ENCODE measurements at regions not wholly inside any gene's neighbourhood (a gene's known extent, or its start where the extent isn't known, plus 50 kb on each side); places are given as distances from the start of the nearest gene placed in this dataset.

DNA sequence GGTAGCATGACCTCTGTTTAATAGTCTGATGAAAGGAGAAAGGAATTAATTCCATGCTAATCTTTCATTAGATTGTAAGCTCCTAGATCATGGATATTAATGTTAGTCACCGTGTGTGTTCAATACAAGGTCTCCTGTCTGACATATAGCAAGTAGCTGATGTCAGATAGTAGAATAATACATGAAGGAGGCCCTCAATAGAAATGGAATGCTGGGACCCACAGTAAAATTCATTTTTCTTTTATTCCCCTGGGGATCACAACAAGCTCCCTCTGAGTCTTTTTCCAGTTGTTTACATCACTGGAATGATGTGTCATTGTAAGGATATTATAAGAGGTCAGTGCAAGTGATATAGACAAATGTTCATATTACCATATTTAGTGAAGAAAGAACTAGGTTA lies 240.3 kb upstream of the TRPC7 start:
- H3K27me3 ChIP-seq = no peaks in the 10 kb centered on the region
- ATAC-seq = no peak
- H3K27ac ChIP-seq = no peak overlapping the region
- H3K4me1 ChIP-seq = no peaks in the 10 kb centered on the region
- DNase-seq = no peak
- H3K4me3 ChIP-seq = no peak overlapping the region
- TF ChIP-seq, protein P1, sequence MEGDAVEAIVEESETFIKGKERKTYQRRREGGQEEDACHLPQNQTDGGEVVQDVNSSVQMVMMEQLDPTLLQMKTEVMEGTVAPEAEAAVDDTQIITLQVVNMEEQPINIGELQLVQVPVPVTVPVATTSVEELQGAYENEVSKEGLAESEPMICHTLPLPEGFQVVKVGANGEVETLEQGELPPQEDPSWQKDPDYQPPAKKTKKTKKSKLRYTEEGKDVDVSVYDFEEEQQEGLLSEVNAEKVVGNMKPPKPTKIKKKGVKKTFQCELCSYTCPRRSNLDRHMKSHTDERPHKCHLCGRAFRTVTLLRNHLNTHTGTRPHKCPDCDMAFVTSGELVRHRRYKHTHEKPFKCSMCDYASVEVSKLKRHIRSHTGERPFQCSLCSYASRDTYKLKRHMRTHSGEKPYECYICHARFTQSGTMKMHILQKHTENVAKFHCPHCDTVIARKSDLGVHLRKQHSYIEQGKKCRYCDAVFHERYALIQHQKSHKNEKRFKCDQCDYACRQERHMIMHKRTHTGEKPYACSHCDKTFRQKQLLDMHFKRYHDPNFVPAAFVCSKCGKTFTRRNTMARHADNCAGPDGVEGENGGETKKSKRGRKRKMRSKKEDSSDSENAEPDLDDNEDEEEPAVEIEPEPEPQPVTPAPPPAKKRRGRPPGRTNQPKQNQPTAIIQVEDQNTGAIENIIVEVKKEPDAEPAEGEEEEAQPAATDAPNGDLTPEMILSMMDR (IDR thresholded peaks at IDR 0.05) = no peak
- H3K36me3 ChIP-seq = no peaks in the 10 kb centered on the region
- intact Hi-C loops (cut with DNase I) = no loop called here
- H3K9me3 ChIP-seq = peaks cover 0 to 40% of the 10 kb centered on the region in 2 donors

DNA sequence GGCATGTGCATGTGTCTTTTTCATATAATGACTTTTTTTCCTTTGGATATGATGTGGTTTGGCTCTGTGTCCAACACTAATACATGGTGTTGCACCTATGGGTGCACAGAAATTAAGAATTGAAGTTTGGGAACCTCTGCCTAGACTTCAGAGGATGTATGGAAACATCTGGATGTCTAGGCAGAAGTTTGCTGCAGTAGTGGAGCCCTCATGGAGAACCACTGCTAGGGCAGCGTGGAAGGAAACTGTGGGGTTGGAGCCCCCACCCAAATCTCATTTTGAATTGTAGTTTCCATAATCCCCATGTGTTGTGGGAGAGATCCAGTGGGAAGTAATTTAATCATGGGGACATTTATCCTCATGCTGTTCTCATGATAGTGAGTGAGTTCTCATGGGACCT lies 235.0 kb upstream of the TRPC7 start:
- DNase-seq = no peak
- H3K9me3 ChIP-seq = peaks cover 0 to 42% of the 10 kb centered on the region in 2 donors
- intact Hi-C loops (cut with DNase I) = no loop called here
- TF ChIP-seq, protein P1 (IDR thresholded peaks at IDR 0.05) = no peak
- no peaks in the 10 kb centered on the region for H3K4me1 ChIP-seq
- H3K27ac ChIP-seq = no peak overlapping the region
- no peak overlapping the region for H3K4me3 ChIP-seq
- no peaks in the 10 kb centered on the region for H3K36me3 ChIP-seq
- no peak for ATAC-seq
- H3K27me3 ChIP-seq = no peaks in the 10 kb centered on the region

DNA sequence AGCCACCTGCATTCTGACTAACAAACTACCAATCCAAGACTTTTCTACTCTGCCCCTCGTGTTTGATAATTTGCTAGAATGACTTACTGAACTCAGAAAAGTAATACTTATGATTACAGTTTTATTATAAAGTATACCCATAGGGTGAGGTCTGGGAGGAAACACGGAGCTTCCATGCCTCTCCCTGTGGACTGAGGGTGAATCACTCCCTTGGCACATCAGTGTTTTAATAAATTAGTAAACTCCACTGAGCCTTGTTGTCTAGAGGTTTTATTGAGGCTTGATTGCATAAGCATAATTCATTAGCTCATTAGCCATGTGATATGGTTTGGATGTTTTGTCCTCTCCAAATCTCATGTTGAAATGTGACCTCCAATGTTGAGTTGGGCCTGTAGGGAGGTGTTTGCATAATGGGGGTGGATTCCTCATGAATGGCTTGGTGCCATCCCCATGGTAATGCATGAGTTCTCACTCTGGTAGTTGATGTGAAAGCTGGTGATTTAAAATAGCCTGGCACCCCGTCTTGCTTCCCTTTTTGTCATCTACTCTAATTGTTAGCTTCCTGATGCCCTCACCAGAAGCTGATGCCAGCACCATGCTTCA lies 233.6 kb upstream of the TRPC7 start:
- no peaks in the 10 kb centered on the region for H3K27me3 ChIP-seq
- no peak for ATAC-seq
- no peaks in the 10 kb centered on the region for H3K4me1 ChIP-seq
- H3K36me3 ChIP-seq = no peaks in the 10 kb centered on the region
- no peak overlapping the region for H3K27ac ChIP-seq
- intact Hi-C loops (cut with DNase I) = no loop called here
- DNase-seq = no peak
- TF ChIP-seq, protein P1 (IDR thresholded peaks at IDR 0.05) = no peak
- H3K4me3 ChIP-seq = no peak overlapping the region
- peaks cover 0 to 35% of the 10 kb centered on the region in 2 donors for H3K9me3 ChIP-seq

DNA sequence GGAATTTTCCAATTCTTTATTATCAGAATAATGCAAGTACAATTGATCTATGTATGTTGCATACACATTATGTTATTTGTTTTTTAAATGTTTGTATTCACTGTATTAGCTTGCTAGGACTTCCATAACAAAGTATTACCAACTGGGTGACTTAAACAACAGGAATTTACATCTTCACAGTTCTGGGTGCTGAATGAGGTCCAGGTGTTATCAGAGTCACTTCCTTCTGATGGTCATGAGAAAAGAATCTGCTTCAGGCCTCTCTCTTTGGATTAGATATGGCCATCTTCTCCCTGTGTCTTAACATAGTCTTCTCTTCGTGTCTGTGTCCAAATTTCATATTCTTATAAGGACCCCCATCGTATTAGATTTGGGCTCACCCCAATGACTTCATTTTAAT lies 229.1 kb upstream of the TRPC7 start:
- H3K27ac ChIP-seq = no peak overlapping the region
- H3K36me3 ChIP-seq = no peaks in the 10 kb centered on the region
- intact Hi-C loops (cut with DNase I) = no loop called here
- no peak for ATAC-seq
- H3K4me1 ChIP-seq = no peaks in the 10 kb centered on the region
- no peak for DNase-seq
- peaks cover 0 to 6% of the 10 kb centered on the region in 2 donors for H3K9me3 ChIP-seq
- no peaks in the 10 kb centered on the region for H3K27me3 ChIP-seq
- TF ChIP-seq, protein P1 (IDR thresholded peaks at IDR 0.05) = no peak
- H3K4me3 ChIP-seq = no peak overlapping the region

DNA sequence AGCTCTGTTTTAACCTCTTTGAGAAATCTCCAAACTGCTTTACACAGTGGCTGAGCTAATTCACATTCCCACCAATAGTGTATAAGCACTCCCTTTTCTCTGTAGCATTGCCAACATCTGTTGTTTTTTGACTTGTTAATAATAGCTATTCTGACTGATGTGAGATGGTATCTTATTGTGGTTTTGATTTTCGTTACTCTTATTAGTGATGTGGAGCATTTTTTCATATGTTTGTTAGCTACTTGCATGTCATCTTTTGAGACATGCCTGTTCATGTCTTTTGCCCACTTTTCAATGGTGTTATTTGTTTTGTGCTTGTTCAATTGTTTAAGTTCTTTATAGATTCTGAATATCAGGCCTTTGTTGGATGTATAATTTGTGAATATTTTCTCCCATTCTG lies 225.2 kb upstream of the TRPC7 start:
- ATAC-seq (no peak), DNase-seq (no peak)
- H3K36me3 ChIP-seq = no peaks in the 10 kb centered on the region
- no peaks in the 10 kb centered on the region for H3K4me1 ChIP-seq
- no peak overlapping the region for H3K27ac ChIP-seq
- TF ChIP-seq, protein P1 (IDR thresholded peaks at IDR 0.05) = no peak
- peaks cover 0 to 6% of the 10 kb centered on the region in 2 donors for H3K9me3 ChIP-seq
- H3K4me3 ChIP-seq = no peak overlapping the region
- no peaks in the 10 kb centered on the region for H3K27me3 ChIP-seq
- intact Hi-C loops (cut with DNase I) = no loop called here

Measured in left lung (tissue), 4 donors.